ENCODE measurements at regions not wholly inside any gene's neighbourhood (a gene's known extent, or its start where the extent isn't known, plus 50 kb on each side); places are given as distances from the start of the nearest gene placed in this dataset.

DNA sequence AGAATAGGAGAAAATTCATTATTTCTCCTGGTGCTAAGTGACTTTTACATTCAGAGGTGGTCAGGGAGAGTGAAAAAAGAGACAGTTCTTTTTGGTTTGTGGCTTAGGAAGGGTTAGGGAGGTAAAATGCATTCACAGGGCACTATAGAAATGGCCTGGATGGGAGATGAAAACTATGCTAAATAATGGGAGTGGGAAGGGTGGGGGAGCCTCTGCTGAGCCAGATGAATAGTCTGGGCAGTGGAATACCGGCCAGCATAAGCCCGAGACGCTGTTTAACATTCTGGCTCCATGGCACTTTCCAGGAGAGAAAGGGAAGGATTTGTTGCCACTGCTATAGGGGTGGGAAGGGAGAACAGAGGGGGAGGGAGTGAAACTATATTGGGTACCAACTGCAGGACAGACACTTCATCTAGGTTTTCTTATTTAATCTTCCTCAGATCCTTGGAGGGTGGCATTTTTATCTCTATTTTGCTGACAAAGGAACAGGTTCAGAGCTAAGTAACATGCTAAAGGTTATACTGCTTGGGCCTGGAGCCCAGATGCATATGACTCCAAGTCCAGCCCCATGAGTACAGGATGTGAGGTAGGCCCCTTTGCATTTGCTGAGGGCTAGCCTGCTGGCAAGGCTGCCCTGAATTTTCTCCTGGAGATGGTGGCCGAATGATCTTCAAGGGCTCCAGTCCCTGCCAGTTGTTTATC lies 372.4 kb downstream of the CCSER2 start:
- Histone ChIP-seq H3K36me3 (ENCODE audit: control insufficient read depth, insufficient read depth, low read length) (no peaks in the 10 kb centered on the region), H3K4me3 (ENCODE audit: insufficient read depth, low read depth, low read length) (no peak overlapping the region), H3K4me1 (ENCODE audit: control insufficient read depth, insufficient read depth, low read length) (no peaks in the 10 kb centered on the region), H2BK20ac (ENCODE audit: low read depth, low read length) (no peak overlapping the region), H3K79me1 (ENCODE audit: low read depth in 1 of 2, low read length in 2 of 2) (no peaks in the 10 kb centered on the region), H3K9me1 (ENCODE audit: insufficient read depth, low read length) (no peaks in the 10 kb centered on the region), H3K4ac (ENCODE audit: low read depth, low read length) (no peak overlapping the region), H4K8ac (ENCODE audit: low read depth in 2 of 2, low read length in 2 of 2) (no peak overlapping the region), H3K18ac (ENCODE audit: low read depth, low read length) (no peak overlapping the region), H2BK120ac (ENCODE audit: low read depth, low read length) (no peak overlapping the region), H4K20me1 (ENCODE audit: insufficient read depth, low read length) (no peaks in the 10 kb centered on the region), H2BK5ac (ENCODE audit: low read depth, low read length, poor library complexity, severe bottlenecking) (no peak overlapping the region), H2AFZ (replicated peaks; ENCODE audit: low read length, poor library complexity) (no peak overlapping the region), H4K91ac (ENCODE audit: insufficient read depth, low read depth, low read length) (no peak overlapping the region), H3K9ac (ENCODE audit: low read depth, low read length) (no peak overlapping the region), H3K14ac (replicated peaks; ENCODE audit: low read depth, low read length) (no peak overlapping the region), H3K27ac (ENCODE audit: insufficient read depth, low read length) (no peak overlapping the region), H4K5ac (ENCODE audit: low read depth, low read length) (no peak overlapping the region), H2AK5ac (ENCODE audit: low read depth, low read length) (no peak overlapping the region), H2AK9ac (replicated peaks; ENCODE audit: low read depth, low read length, poor library complexity) (no peak overlapping the region), H3K27me3 (ENCODE audit: control insufficient read depth, insufficient read depth, low read length) (no peaks in the 10 kb centered on the region), H3K23ac (ENCODE audit: low read depth, low read length) (no peak overlapping the region), H2BK15ac (ENCODE audit: low read depth, low read length) (no peak overlapping the region), H3K4me2 (ENCODE audit: low read depth, low read length) (no peak overlapping the region), H3K56ac (ENCODE audit: extremely low read depth, insufficient read depth, low read length) (no peak overlapping the region), H3K9me3 (ENCODE audit: control insufficient read depth, insufficient read depth, low read length) (peaks cover 6% of the 10 kb centered on the region; the same call in 1 of the 2 replicates)
- intact Hi-C loops (cut with micrococcal nuclease) (no loop called here), in situ Hi-C loops (cut with MboI; ENCODE audit: low sequenced_read_pairs) (no loop called here), dilution Hi-C loops (cut with HindIII; ENCODE audit: low sequenced_read_pairs, unreplicated experiment) (no loop called here)
- CTCF ChIA-PET: no interaction called here
- 37% methylated on average over 2 of the region's 4 CpGs; no CpG with 5 or more reads in 1 of the 2 experiments for WGBS, 2 experiments (ENCODE audit: extremely low coverage in 2 of 2, insufficient read length in 1 of 2)
- TF ChIP-seq CTCF (conservative IDR thresholded peaks at IDR 0.05; ENCODE audit: low read depth, low read length) (no peak), ELK1 (IDR thresholded peaks at IDR 0.05; ENCODE audit: borderline replicate concordance, low read depth, low read length) (no peak)
- ATAC-seq (ENCODE audit: low read depth) (no peak), DNase-seq (no peak)
- POLR2A ChIA-PET (ENCODE audit: unreplicated experiment): no interaction called here
- BruUV-seq (replicated peaks): no TSS peak
